ENCODE measurements at regions not wholly inside any gene's neighbourhood (a gene's known extent, or its start where the extent isn't known, plus 50 kb on each side); places are given as distances from the start of the nearest gene placed in this dataset.

DNA sequence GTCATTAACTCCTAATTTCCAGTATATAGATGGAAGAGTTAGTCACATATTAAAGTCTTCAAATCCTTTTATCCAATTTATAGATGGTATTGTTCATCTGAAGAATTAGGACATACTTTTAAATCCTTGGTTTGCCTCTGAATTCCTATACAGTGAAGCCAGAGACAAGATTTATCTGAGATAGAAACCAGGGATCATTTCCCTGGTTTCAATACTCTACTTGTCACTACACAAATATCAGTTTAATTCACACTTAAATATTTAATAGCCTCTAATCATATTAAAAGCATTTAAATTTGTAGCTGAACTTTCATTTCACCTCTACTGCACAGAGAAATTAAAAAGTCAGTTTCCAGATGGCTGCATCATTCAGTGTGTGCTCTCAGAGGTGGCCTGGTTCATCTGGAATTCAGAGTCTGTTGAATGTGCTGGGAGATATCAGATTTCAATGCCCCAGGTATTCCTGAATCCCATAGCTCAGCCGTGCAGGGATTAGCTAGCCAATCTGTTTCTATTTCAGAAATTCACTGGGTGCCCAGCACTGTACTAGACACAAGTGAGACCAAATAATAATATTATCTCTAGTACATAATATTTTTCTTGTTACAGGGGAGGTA lies 344.3 kb downstream of the AASDHPPT start:
- no peak for DNase-seq (ENCODE audit: low spot score)
- no peaks in the 10 kb centered on the region for H3K36me3 ChIP-seq
- no peak overlapping the region for H3K4me3 ChIP-seq
- TF ChIP-seq CTCF (IDR thresholded peaks at IDR 0.05), result no peak
- no peak overlapping the region for H3K27ac ChIP-seq
- H3K4me1 ChIP-seq (ENCODE audit: control insufficient read depth in 1 of 2, low read depth in 2 of 2), result no peaks in the 10 kb centered on the region
- H3K9me3 ChIP-seq, result no peaks in the 10 kb centered on the region
- H3K27me3 ChIP-seq (replicated peaks; ENCODE audit: insufficient read depth), result no peaks in the 10 kb centered on the region
- ATAC-seq (ENCODE audit: insufficient number of reproducible peaks, low FRiP score, low read depth), result no peak

- TF ChIP-seq CTCF (IDR thresholded peaks at IDR 0.05), result no peak
- no peak for DNase-seq (ENCODE audit: low spot score)
- no peak for ATAC-seq (ENCODE audit: insufficient number of reproducible peaks, low FRiP score, low read depth)
These were observed 345.1 kb downstream of the AASDHPPT start for GRCh38 chr11:106422583-106422982.

DNA sequence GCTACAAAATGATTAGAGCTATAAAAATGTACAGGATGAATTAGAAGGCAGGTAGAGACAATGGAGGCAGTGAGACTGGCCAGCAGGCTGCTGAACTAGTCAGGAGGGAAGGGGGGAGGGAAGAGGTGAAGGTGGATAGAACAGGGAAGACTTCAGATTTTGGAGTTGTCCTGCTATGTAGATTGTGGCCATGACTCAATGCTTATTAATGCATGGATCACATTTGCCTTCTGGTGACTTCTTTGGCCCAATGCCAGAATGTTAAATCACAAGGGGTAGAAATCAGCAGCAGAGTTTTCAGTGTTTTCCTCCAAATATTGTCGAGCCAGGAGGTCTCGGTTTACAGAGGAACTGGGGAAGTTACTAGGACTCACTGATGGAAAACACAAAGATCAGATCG lies 346.6 kb downstream of the AASDHPPT start:
- ATAC-seq (ENCODE audit: insufficient number of reproducible peaks, low FRiP score, low read depth), result no peak
- H3K4me3 ChIP-seq, result no peak overlapping the region
- H3K4me1 ChIP-seq (ENCODE audit: control insufficient read depth in 1 of 2, low read depth in 2 of 2), result no peaks in the 10 kb centered on the region
- no peaks in the 10 kb centered on the region for H3K36me3 ChIP-seq
- no peak overlapping the region for H3K27ac ChIP-seq
- TF ChIP-seq CTCF (IDR thresholded peaks at IDR 0.05), result no peak
- no peaks in the 10 kb centered on the region for H3K9me3 ChIP-seq
- H3K27me3 ChIP-seq (replicated peaks; ENCODE audit: insufficient read depth), result no peaks in the 10 kb centered on the region
- DNase-seq (ENCODE audit: low spot score), result no peak

More at GRCh38 chr11:106422583-106422982, 345.1 kb downstream of the AASDHPPT start:
- Histone ChIP-seq H3K9me3 (no peaks in the 10 kb centered on the region), H3K36me3 (no peaks in the 10 kb centered on the region), H3K4me1 (ENCODE audit: control insufficient read depth in 1 of 2, low read depth in 2 of 2) (no peaks in the 10 kb centered on the region), H3K4me3 (no peak overlapping the region), H3K27me3 (replicated peaks; ENCODE audit: insufficient read depth) (no peaks in the 10 kb centered on the region), H3K27ac (no peak overlapping the region)

DNA sequence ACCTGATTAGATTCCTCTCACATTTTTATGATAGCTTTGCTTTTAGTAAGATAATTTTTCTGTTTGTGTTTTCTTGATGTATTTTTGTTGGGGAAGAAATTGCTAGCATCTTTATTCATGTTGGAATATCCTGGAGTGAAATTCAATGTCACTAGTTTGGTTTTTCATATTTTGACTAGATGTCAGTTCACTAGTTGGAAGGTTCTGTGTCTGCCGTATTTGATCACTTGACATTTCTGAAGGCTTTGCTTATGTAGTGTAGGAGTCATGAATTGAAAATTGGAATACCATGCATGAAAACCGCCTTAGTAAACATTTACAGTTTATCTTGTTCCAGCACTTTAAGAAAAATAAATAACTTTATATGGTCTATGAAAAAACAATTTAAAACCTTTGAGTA lies 348.4 kb downstream of the AASDHPPT start:
- Histone ChIP-seq H3K27ac (no peak overlapping the region), H3K4me3 (no peak overlapping the region), H3K27me3 (replicated peaks; ENCODE audit: insufficient read depth) (no peaks in the 10 kb centered on the region), H3K4me1 (ENCODE audit: control insufficient read depth in 1 of 2, low read depth in 2 of 2) (no peaks in the 10 kb centered on the region), H3K9me3 (no peaks in the 10 kb centered on the region), H3K36me3 (no peaks in the 10 kb centered on the region)
- DNase-seq (ENCODE audit: low spot score) (no peak), ATAC-seq (ENCODE audit: insufficient number of reproducible peaks, low FRiP score, low read depth) (no peak)
- TF ChIP-seq CTCF (IDR thresholded peaks at IDR 0.05), result no peak

GRCh38 chr11:106426696-106427095 lies 349.2 kb downstream of the AASDHPPT start:
- ATAC-seq (ENCODE audit: insufficient number of reproducible peaks, low FRiP score, low read depth) (no peak), DNase-seq (ENCODE audit: low spot score) (no peak)
- Histone ChIP-seq H3K27me3 (replicated peaks; ENCODE audit: insufficient read depth) (no peaks in the 10 kb centered on the region), H3K9me3 (no peaks in the 10 kb centered on the region), H3K4me3 (no peak overlapping the region), H3K36me3 (no peaks in the 10 kb centered on the region), H3K4me1 (ENCODE audit: control insufficient read depth in 1 of 2, low read depth in 2 of 2) (no peaks in the 10 kb centered on the region), H3K27ac (no peak overlapping the region)
- no peak for TF ChIP-seq CTCF (IDR thresholded peaks at IDR 0.05)
